Endothelial cell of umbilical vein (primary cell): ENCODE measurements at regions not wholly inside any gene's neighbourhood (a gene's known extent, or its start where the extent isn't known, plus 50 kb on each side); places are given as distances from the start of the nearest gene placed in this dataset.

Source experiments
- BruUV-seq: library from RNA; stranded (reverse); fragments of 400-500 nt; replicated peaks from 2 replicates; lab custom pipeline; 2021; lab: Mats Ljungman, UMichigan
- CTCF ChIA-PET: fragments of 300-600, 350-600 bp; sonication (Branson Sonifier 250); formaldehyde crosslinking; loops from one replicate; lab custom pipeline; 2021; ENCODE audit warnings: antibody characterized with exemption, inconsistent platforms; lab: Charles Lee
- POLR2A ChIA-PET: fragments of 300-600, 350-600 bp; sonication (Branson Sonifier 250); formaldehyde crosslinking; loops from one replicate; lab custom pipeline; 2021; ENCODE audit warnings: antibody characterized with exemption, inconsistent platforms; lab: Charles Lee
- DNase-seq: peaks from one replicate; pipeline ENCODE4 v3.0.0-alpha.2; 2011; ENCODE audit warnings: low read depth, low spot score
- FAIRE-seq: peaks from 2 replicates; lab custom pipeline; 2011; peaks lifted over from hg19 to GRCh38; lab: Jason Lieb, UNC
- H2AFZ ChIP-seq: 2 replicates; pipeline ENCODE4 v1.6.0; 2012; ENCODE audit warnings: low read depth, low read length, control low read depth, inconsistent platforms
- H3K27ac ChIP-seq: 2 replicates; pipeline ENCODE4 v1.5.1; 2011; ENCODE audit warnings: low read depth, mild to moderate bottlenecking, control low read depth, low read length, moderate library complexity; ENCODE audit not compliant: insufficient read depth
- H3K27me3 ChIP-seq, 2 experiments: 2 replicates each; pipeline versions ENCODE4 v1.6.0 to v1.6.1; 2011; ENCODE audit warnings: low read length in 2 of 2, mixed read lengths in 1 of 2; ENCODE audit not compliant: control insufficient read depth in 2 of 2, insufficient read depth in 2 of 2
- H3K36me3 ChIP-seq, 2 experiments: 2 replicates in 1 of 2; 3 replicates in 1 of 2; pipeline ENCODE4 v1.5.1; 2011; ENCODE audit warnings: low read length in 2 of 2, mild to moderate bottlenecking in 1 of 2, moderate library complexity in 1 of 2; ENCODE audit not compliant: control insufficient read depth in 2 of 2, insufficient read depth in 2 of 2; ENCODE audit errors: extremely low read depth in 1 of 2
- H3K4me1 ChIP-seq: 3 replicates; pipeline ENCODE4 v1.5.1; 2011; ENCODE audit warnings: mild to moderate bottlenecking, low read length; ENCODE audit not compliant: control insufficient read depth, insufficient read depth; ENCODE audit errors: extremely low read depth
- H3K4me2 ChIP-seq: 2 replicates; pipeline ENCODE4 v1.6.1; 2011; ENCODE audit warnings: low read length, control low read depth, mixed read lengths; ENCODE audit not compliant: insufficient read depth
- H3K4me3 ChIP-seq, 3 experiments: fragments of 200-600 bp in 1 of 3; sonication (generic), shearing (Covaris generic) in 1 of 3; replicated peaks in 1 of 3; 2 replicates each; pipeline ENCODE4 v1.5.1; 2011 to 2016; ENCODE audit warnings: control low read depth in 3 of 3, low read length in 3 of 3, mild to moderate bottlenecking in 2 of 3, inconsistent platforms in 1 of 3, low read depth in 1 of 3, moderate library complexity in 1 of 3; ENCODE audit not compliant: insufficient read depth in 1 of 3
- H3K79me2 ChIP-seq: 2 replicates; pipeline ENCODE4 v1.6.0; 2012; ENCODE audit warnings: low read length, inconsistent platforms; ENCODE audit not compliant: control insufficient read depth, insufficient read depth
- H3K9ac ChIP-seq: replicated peaks from 2 replicates; pipeline ENCODE3; 2011; ENCODE audit warnings: low read length, control low read depth; ENCODE audit not compliant: insufficient read depth; ENCODE audit errors: extremely low read depth
- H3K9me1 ChIP-seq: replicated peaks from 3 replicates; pipeline ENCODE4 v1.6.0; 2011; ENCODE audit warnings: mild to moderate bottlenecking, low read length; ENCODE audit not compliant: control insufficient read depth, insufficient read depth; ENCODE audit errors: extremely low read depth
- H3K9me3 ChIP-seq: replicated peaks from 2 replicates; pipeline ENCODE4 v1.5.1; 2012; ENCODE audit warnings: low read length, inconsistent platforms; ENCODE audit not compliant: control insufficient read depth, insufficient read depth
- H4K20me1 ChIP-seq: replicated peaks from 2 replicates; pipeline ENCODE3; 2011; ENCODE audit warnings: mild to moderate bottlenecking, low read length; ENCODE audit not compliant: control insufficient read depth, insufficient read depth; ENCODE audit errors: extremely low read depth
- CTCF ChIP-seq, 2 donors: IDR thresholded peaks; 1 replicate in 1 of 2; 2 replicates in 1 of 2; pipeline ENCODE4 v1.5.1; 2011; ENCODE audit warnings: low read length in 2 of 2, mild to moderate bottlenecking in 2 of 2, moderate library complexity in 2 of 2, control low read depth in 1 of 2, inconsistent platforms in 1 of 2, low read depth in 1 of 2; ENCODE audit not compliant: insufficient read depth in 1 of 2; ENCODE audit errors: extremely low read depth in 1 of 2
- EZH2 ChIP-seq: IDR thresholded peaks from 2 replicates; pipeline ENCODE4 v1.6.1; 2012; ENCODE audit warnings: borderline replicate concordance, low read depth, mild to moderate bottlenecking, moderate library complexity, low read length, inconsistent platforms; ENCODE audit not compliant: severe bottlenecking
- FOS ChIP-seq: IDR thresholded peaks from 2 replicates; pipeline ENCODE4 v1.6.1; 2011; ENCODE audit warnings: mild to moderate bottlenecking, low read length, moderate library complexity, borderline replicate concordance; ENCODE audit not compliant: insufficient read depth
- GATA2 ChIP-seq: IDR thresholded peaks from 2 replicates; pipeline ENCODE4 v1.7.0; 2011; ENCODE audit warnings: low read depth, mild to moderate bottlenecking, moderate library complexity, mixed read lengths, low read length; ENCODE audit not compliant: insufficient read length, insufficient read depth
- JUN ChIP-seq: IDR thresholded peaks from 2 replicates; pipeline ENCODE4 v1.6.1; 2011; ENCODE audit warnings: borderline replicate concordance, low read depth; ENCODE audit not compliant: insufficient read length, insufficient read depth
- MAX ChIP-seq: IDR thresholded peaks from 2 replicates; pipeline ENCODE4 v1.6.1; 2011; ENCODE audit not compliant: insufficient read depth, insufficient read length
- MYC ChIP-seq: IDR thresholded peaks from one replicate; pipeline ENCODE4 v1.6.1; 2011; ENCODE audit warnings: mild to moderate bottlenecking, low read depth, low read length
- POLR2A ChIP-seq: IDR thresholded peaks from 2 replicates; pipeline ENCODE4 v1.6.1; 2012; ENCODE audit warnings: low read depth, mild to moderate bottlenecking, control low read depth, low read length
- POLR2AphosphoS5 ChIP-seq: IDR thresholded peaks from 2 replicates; pipeline ENCODE4 v1.6.1; 2012; ENCODE audit warnings: low read depth, mild to moderate bottlenecking, control low read depth, low read length, moderate library complexity; ENCODE audit not compliant: insufficient read depth
- dilution Hi-C: fragments of 300-500 bp; cut with MboI; formaldehyde crosslinking; loops from one replicate; pipeline ENCODE4 v1.15.0; 2019; ENCODE audit warnings: low sequenced_read_pairs; ENCODE audit not compliant: extremely low pct_ligation_motif_present
- intact Hi-C: fragments of 100-400 bp; cut with micrococcal nuclease; formaldehyde crosslinking; loops from one replicate; pipeline ENCODE4 v1.10.0; 2022

- Histone ChIP-seq H3K4me1 (no peaks in the 10 kb centered on the region), H3K27ac (no peak overlapping the region), H3K36me3 (no peaks in the 10 kb centered on the region), H3K9me3 (no peaks in the 10 kb centered on the region), H3K4me3 (no peak overlapping the region), H3K4me2 (no peak overlapping the region), H2AFZ (no peak overlapping the region), H3K9me1 (no peaks in the 10 kb centered on the region), H4K20me1 (no peaks in the 10 kb centered on the region), H3K27me3 (no peaks in the 10 kb centered on the region), H3K79me2 (no peaks in the 10 kb centered on the region), H3K9ac (no peak overlapping the region)
- TF ChIP-seq CTCF (IDR thresholded peaks at IDR 0.05; ENCODE audit: extremely low read depth in 1 of 2, insufficient read depth in 1 of 2, low read depth in 1 of 2, low read length in 2 of 2) (no peak), GATA2 (no peak)
- POLR2A ChIA-PET: no interaction called here
- FAIRE-seq (no peak), DNase-seq (no peak)
- intact Hi-C loops (no loop called here), dilution Hi-C loops (no loop called here)
- CTCF ChIA-PET: interaction anchor here (1.4 kb wide), 1 partner anchor 8 kb away, joined by 3 read pairs; no protein-coding TSS in a partner anchor
- no TSS peak for BruUV-seq
Observed at GRCh38 chr1:81407000-81407821, 393.5 kb upstream of the ADGRL2 start.

GRCh38 chr1:81406292-81406999, 394.3 kb upstream of the ADGRL2 start:
- dilution Hi-C loops (no loop called here), intact Hi-C loops (no loop called here)
- H3K9ac ChIP-seq: no peak overlapping the region
- H3K9me3 ChIP-seq: no peaks in the 10 kb centered on the region
- H3K27me3 ChIP-seq: no peaks in the 10 kb centered on the region
- H3K79me2 ChIP-seq: no peaks in the 10 kb centered on the region
- no peak overlapping the region for H2AFZ ChIP-seq
- TF ChIP-seq FOS (no peak), POLR2AphosphoS5 (no peak), CTCF (IDR thresholded peaks at IDR 0.05; ENCODE audit: extremely low read depth in 1 of 2, insufficient read depth in 1 of 2, low read depth in 1 of 2, low read length in 2 of 2) (no peak), MYC (no peak), MAX (no peak), EZH2 (no peak), GATA2 (no peak), JUN (no peak), POLR2A (no peak)
- ChIA-PET POLR2A (no interaction called here), CTCF (interaction anchor here (1.4 kb wide), 1 partner anchor 9 kb away, joined by 3 read pairs; no protein-coding TSS in a partner anchor)
- H3K36me3 ChIP-seq: no peaks in the 10 kb centered on the region
- no peak overlapping the region for H3K4me2 ChIP-seq
- no peak for FAIRE-seq
- H3K4me1 ChIP-seq: no peaks in the 10 kb centered on the region
- no peaks in the 10 kb centered on the region for H3K9me1 ChIP-seq
- no TSS peak for BruUV-seq
- H3K4me3 ChIP-seq: no peak overlapping the region
- DNase-seq: no peak
- H4K20me1 ChIP-seq: no peaks in the 10 kb centered on the region
- no peak overlapping the region for H3K27ac ChIP-seq
